Liver (tissue), 7 donors: ENCODE measurements at regions not wholly inside any gene's neighbourhood (a gene's known extent, or its start where the extent isn't known, plus 50 kb on each side); places are given as distances from the start of the nearest gene placed in this dataset.

Source experiments
- DNase-seq: peaks from one replicate; pipeline ENCODE4 v3.0.0-alpha.2; 2017; ENCODE audit warnings: low spot score
- H3K27ac ChIP-seq, 2 donors: one replicate each; pipeline ENCODE4 v1.7.0; 2013; ENCODE audit warnings: inconsistent platforms in 2 of 2, low read length in 2 of 2, control low read depth in 1 of 2, low read depth in 1 of 2, mild to moderate bottlenecking in 1 of 2
- H3K27me3 ChIP-seq, 4 donors: one replicate each; pipeline versions ENCODE4 v1.6.1 to v1.7.0; 2013; ENCODE audit warnings: low read length in 3 of 4, inconsistent platforms in 1 of 4, mild to moderate bottlenecking in 1 of 4, moderate library complexity in 1 of 4; ENCODE audit not compliant: control insufficient read depth in 4 of 4, insufficient read depth in 4 of 4
- H3K36me3 ChIP-seq, 4 donors: one replicate each; pipeline versions ENCODE4 v1.6.1 to v1.7.0; 2013; ENCODE audit warnings: low read length in 3 of 4, mild to moderate bottlenecking in 3 of 4, low read depth in 1 of 4, moderate library complexity in 1 of 4; ENCODE audit not compliant: control insufficient read depth in 4 of 4, insufficient read depth in 3 of 4
- H3K4me1 ChIP-seq, 4 donors: one replicate each; pipeline versions ENCODE4 v1.6.1 to v1.7.0; 2013; ENCODE audit warnings: low read length in 3 of 4, mild to moderate bottlenecking in 3 of 4, moderate library complexity in 1 of 4; ENCODE audit not compliant: control insufficient read depth in 4 of 4, insufficient read depth in 4 of 4
- H3K4me3 ChIP-seq, 3 donors: one replicate each; pipeline versions ENCODE4 v1.6.1 to v1.7.0; 2013; ENCODE audit warnings: low read length in 3 of 3, control low read depth in 1 of 3, low read depth in 1 of 3, mild to moderate bottlenecking in 1 of 3
- H3K9ac ChIP-seq, 2 donors: one replicate each; pipeline ENCODE4 v1.7.0; 2013; ENCODE audit warnings: low read length in 2 of 2, mild to moderate bottlenecking in 2 of 2, moderate library complexity in 2 of 2, control low read depth in 1 of 2, low read depth in 1 of 2
- H3K9me3 ChIP-seq, 4 donors: one replicate each; pipeline versions ENCODE4 v1.6.1 to v1.7.0; 2013; ENCODE audit warnings: low read length in 3 of 4; ENCODE audit not compliant: control insufficient read depth in 4 of 4
- EGR1 ChIP-seq, 2 donors: IDR thresholded peaks; 2 replicates each; pipeline ENCODE4 v1.6.1; 2016 to 2018; ENCODE audit warnings: antibody characterized with exemption in 2 of 2, low read depth in 2 of 2
- FOXA1 ChIP-seq: IDR thresholded peaks from 2 replicates; pipeline ENCODE4 v1.6.1; 2016; ENCODE audit warnings: antibody characterized with exemption
- FOXA2 ChIP-seq: IDR thresholded peaks from 2 replicates; pipeline ENCODE4 v1.6.1; 2016; ENCODE audit warnings: antibody characterized with exemption
- GABPA ChIP-seq, 2 donors: IDR thresholded peaks in 1 of 2; conservative IDR thresholded peaks in 1 of 2; 2 replicates each; pipeline ENCODE4 v1.6.1; 2016; ENCODE audit warnings: antibody characterized with exemption in 2 of 2, mild to moderate bottlenecking in 1 of 2, moderate library complexity in 1 of 2
- HNF4A ChIP-seq, 2 donors: conservative IDR thresholded peaks; 2 replicates each; pipeline ENCODE4 v1.6.1; 2016; ENCODE audit warnings: antibody characterized with exemption in 2 of 2, mild to moderate bottlenecking in 2 of 2
- HNF4G ChIP-seq: IDR thresholded peaks from 2 replicates; pipeline ENCODE4 v1.6.1; 2016; ENCODE audit warnings: antibody characterized with exemption
- NR2F2 ChIP-seq: IDR thresholded peaks from 2 replicates; pipeline ENCODE4 v1.6.1; 2016; ENCODE audit warnings: antibody characterized with exemption
- RAD21 ChIP-seq, 2 donors: IDR thresholded peaks; 2 replicates each; pipeline ENCODE4 v1.6.1; 2016; ENCODE audit warnings: antibody characterized with exemption in 2 of 2, mild to moderate bottlenecking in 2 of 2
- RXRA ChIP-seq, 2 donors: IDR thresholded peaks; 2 replicates each; pipeline ENCODE4 v1.6.1; 2017 to 2018; ENCODE audit warnings: antibody characterized with exemption in 2 of 2, mild to moderate bottlenecking in 1 of 2
- SP1 ChIP-seq: IDR thresholded peaks from 2 replicates; pipeline ENCODE4 v1.6.1; 2018; ENCODE audit warnings: antibody characterized with exemption, mild to moderate bottlenecking
- TAF1 ChIP-seq: conservative IDR thresholded peaks from 2 replicates; pipeline ENCODE4 v1.6.1; 2016; ENCODE audit warnings: antibody characterized with exemption, mild to moderate bottlenecking
- WGBS: extraction: QIAGEN DNeasy Blood & Tissue Kit; methylation state at CpG from one replicate; pipeline ENCODE4 v1.1.7; 2013; 5-methylcytosine and 5-hydroxymethylcytosine counted together
- TF ChIP-seq, protein P1 (sequence below): IDR thresholded peaks from 2 replicates; pipeline ENCODE4 v1.6.1; 2016; ENCODE audit warnings: antibody characterized with exemption
- TF ChIP-seq, protein P2 (sequence below): IDR thresholded peaks from 2 replicates; pipeline ENCODE4 v1.6.1; 2016; ENCODE audit warnings: antibody characterized with exemption
- TF ChIP-seq, protein P3 (sequence below): IDR thresholded peaks from 2 replicates; pipeline ENCODE4 v1.6.1; 2016; ENCODE audit warnings: antibody characterized with exemption, mild to moderate bottlenecking
- donor health status: healthy.
- donor health status: healthy.
- donor health status: healthy.
- donor health status: healthy.

- H3K9ac ChIP-seq, result no peak overlapping the region
- no peak for TF ChIP-seq HNF4A (conservative IDR thresholded peaks at IDR 0.05)
- no peak for TF ChIP-seq FOXA2
- no peak for TF ChIP-seq RAD21 (IDR thresholded peaks at IDR 0.05)
- no peak for TF ChIP-seq NR2F2
- TF ChIP-seq RXRA (IDR thresholded peaks at IDR 0.05), result no peak
- no peak for TF ChIP-seq SP1
- TF ChIP-seq, protein P1, sequence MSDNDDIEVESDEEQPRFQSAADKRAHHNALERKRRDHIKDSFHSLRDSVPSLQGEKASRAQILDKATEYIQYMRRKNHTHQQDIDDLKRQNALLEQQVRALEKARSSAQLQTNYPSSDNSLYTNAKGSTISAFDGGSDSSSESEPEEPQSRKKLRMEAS, result no peak
- no peak for TF ChIP-seq EGR1 (IDR thresholded peaks at IDR 0.05; ENCODE audit: low read depth in 2 of 2)
- H3K4me1 ChIP-seq, result no peaks in the 10 kb centered on the region
- DNase-seq, result no peak
- no peak overlapping the region for H3K27ac ChIP-seq
- H3K9me3 ChIP-seq, result no peaks in the 10 kb centered on the region
- 87% methylated on average over 3 of the region's 3 CpGs for WGBS
- no peaks in the 10 kb centered on the region for H3K36me3 ChIP-seq
- no peaks in the 10 kb centered on the region for H3K27me3 ChIP-seq
- H3K4me3 ChIP-seq, result no peak overlapping the region
Measured at GRCh38 chr6:137981758-137982157, 114.7 kb downstream of the TNFAIP3 start.

DNA sequence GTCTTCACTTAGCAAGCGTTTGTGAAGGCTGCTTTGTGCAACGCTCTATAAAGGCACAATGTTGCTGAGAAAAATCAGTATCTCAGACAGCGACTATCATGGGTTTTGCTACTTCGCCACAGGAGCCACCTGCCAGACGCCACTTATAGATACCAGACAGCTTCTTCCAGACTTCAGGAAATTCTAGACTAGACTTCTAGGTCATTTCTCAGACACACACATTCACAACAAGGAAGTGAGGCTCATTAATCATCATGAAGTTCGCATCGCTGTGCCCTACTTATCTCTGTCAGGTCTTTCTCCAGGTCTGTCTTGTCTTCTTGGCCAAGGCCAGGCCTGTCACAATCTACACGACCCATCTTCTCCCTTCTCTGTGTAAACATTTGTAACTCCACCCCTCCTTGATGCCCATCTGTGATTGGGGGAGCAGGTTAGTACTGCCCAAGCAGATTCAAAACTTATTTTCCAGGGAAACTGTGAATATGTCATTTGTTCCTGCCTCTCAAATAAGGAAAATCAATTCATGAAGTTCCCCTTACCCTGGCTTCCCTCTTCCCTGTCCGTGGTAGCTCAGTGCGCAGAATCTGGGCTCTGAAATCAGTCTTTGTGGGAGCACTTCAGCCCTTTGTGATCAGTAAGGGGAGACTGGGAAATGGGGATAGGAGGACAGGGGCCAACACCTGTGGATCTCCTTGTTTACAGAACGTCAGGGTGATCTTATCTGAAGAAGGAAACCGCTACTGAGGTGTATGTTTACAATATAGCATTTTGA, 115.5 kb downstream of the TNFAIP3 start:
- Histone ChIP-seq H3K27ac (no peak overlapping the region), H3K4me3 (no peak overlapping the region), H3K9ac (no peak overlapping the region), H3K36me3 (no peaks in the 10 kb centered on the region), H3K27me3 (no peaks in the 10 kb centered on the region), H3K9me3 (no peaks in the 10 kb centered on the region), H3K4me1 (no peaks in the 10 kb centered on the region)
- WGBS, result 67% methylated on average over 12 of the region's 12 CpGs
- TF ChIP-seq, protein P2, sequence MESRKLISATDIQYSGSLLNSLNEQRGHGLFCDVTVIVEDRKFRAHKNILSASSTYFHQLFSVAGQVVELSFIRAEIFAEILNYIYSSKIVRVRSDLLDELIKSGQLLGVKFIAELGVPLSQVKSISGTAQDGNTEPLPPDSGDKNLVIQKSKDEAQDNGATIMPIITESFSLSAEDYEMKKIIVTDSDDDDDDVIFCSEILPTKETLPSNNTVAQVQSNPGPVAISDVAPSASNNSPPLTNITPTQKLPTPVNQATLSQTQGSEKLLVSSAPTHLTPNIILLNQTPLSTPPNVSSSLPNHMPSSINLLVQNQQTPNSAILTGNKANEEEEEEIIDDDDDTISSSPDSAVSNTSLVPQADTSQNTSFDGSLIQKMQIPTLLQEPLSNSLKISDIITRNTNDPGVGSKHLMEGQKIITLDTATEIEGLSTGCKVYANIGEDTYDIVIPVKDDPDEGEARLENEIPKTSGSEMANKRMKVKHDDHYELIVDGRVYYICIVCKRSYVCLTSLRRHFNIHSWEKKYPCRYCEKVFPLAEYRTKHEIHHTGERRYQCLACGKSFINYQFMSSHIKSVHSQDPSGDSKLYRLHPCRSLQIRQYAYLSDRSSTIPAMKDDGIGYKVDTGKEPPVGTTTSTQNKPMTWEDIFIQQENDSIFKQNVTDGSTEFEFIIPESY, result no peak
- TF ChIP-seq HNF4A (conservative IDR thresholded peaks at IDR 0.05) (no peak), FOXA2 (no peak), GABPA (IDR thresholded peaks at IDR 0.05 in 1 of 2, conservative IDR thresholded peaks at IDR 0.05 in 1 of 2) (no peak), RXRA (IDR thresholded peaks at IDR 0.05) (no peak), NR2F2 (no peak), HNF4G (no peak)
- no peak for DNase-seq

DNA sequence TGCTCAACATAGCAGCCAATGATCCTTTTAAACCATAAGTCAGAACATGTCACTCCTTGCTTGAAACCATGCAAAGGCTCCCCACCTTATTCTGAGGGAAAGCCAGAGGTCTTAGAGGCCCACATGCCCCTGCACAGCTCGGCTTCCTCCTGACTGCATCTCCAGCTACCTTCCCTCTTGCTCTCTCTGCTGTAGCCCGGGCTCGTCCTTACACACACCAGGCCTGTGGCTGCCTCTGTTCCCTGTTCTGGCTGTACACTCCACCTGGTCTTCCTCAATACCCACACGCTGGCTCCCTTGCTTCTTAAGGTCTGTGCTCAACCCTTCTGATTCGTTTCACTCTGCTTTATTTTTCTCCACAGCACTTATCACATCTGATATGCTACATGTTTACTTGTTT, 116.2 kb downstream of the TNFAIP3 start:
- H3K4me1 ChIP-seq, result no peaks in the 10 kb centered on the region
- no peak overlapping the region for H3K4me3 ChIP-seq
- no peak overlapping the region for H3K27ac ChIP-seq
- H3K9me3 ChIP-seq, result no peaks in the 10 kb centered on the region
- no peak for DNase-seq
- TF ChIP-seq, protein P3, sequence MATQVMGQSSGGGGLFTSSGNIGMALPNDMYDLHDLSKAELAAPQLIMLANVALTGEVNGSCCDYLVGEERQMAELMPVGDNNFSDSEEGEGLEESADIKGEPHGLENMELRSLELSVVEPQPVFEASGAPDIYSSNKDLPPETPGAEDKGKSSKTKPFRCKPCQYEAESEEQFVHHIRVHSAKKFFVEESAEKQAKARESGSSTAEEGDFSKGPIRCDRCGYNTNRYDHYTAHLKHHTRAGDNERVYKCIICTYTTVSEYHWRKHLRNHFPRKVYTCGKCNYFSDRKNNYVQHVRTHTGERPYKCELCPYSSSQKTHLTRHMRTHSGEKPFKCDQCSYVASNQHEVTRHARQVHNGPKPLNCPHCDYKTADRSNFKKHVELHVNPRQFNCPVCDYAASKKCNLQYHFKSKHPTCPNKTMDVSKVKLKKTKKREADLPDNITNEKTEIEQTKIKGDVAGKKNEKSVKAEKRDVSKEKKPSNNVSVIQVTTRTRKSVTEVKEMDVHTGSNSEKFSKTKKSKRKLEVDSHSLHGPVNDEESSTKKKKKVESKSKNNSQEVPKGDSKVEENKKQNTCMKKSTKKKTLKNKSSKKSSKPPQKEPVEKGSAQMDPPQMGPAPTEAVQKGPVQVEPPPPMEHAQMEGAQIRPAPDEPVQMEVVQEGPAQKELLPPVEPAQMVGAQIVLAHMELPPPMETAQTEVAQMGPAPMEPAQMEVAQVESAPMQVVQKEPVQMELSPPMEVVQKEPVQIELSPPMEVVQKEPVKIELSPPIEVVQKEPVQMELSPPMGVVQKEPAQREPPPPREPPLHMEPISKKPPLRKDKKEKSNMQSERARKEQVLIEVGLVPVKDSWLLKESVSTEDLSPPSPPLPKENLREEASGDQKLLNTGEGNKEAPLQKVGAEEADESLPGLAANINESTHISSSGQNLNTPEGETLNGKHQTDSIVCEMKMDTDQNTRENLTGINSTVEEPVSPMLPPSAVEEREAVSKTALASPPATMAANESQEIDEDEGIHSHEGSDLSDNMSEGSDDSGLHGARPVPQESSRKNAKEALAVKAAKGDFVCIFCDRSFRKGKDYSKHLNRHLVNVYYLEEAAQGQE, result no peak
- TF ChIP-seq TAF1 (no peak), FOXA1 (no peak)
- TF ChIP-seq, protein P2, result no peak
- WGBS, result 87% methylated on average over 5 of the region's 5 CpGs
- no peaks in the 10 kb centered on the region for H3K36me3 ChIP-seq
- no peaks in the 10 kb centered on the region for H3K27me3 ChIP-seq
- no peak overlapping the region for H3K9ac ChIP-seq
